ENCODE measurements at regions not wholly inside any gene's neighbourhood (a gene's known extent, or its start where the extent isn't known, plus 50 kb on each side); places are given as distances from the start of the nearest gene placed in this dataset.

GRCh38 chr4:186855111-186855510 lies 131.5 kb upstream of the FAT1 start:
- no peak for ATAC-seq (ENCODE audit: low read depth)
- POLR2A ChIA-PET, result no interaction called here

GRCh38 chr4:186857793-186858192 lies 134.1 kb upstream of the FAT1 start:
- ATAC-seq (ENCODE audit: low read depth), result no peak
- Mint-ChIP-seq H3K27ac (no peak overlapping the region), H3K4me3 (no peak overlapping the region), H3K27me3 (no peaks in the 10 kb centered on the region), H3K9me3 (peaks cover 3% of the 10 kb centered on the region), H3K4me1 (no peaks in the 10 kb centered on the region), H3K36me3 (ENCODE audit: low read depth) (no peaks in the 10 kb centered on the region)
- intact Hi-C loops (cut with micrococcal nuclease), result no loop called here
- no peak for TF ChIP-seq CTCF (IDR thresholded peaks at IDR 0.05)
- ChIA-PET CTCF (no interaction called here), POLR2A (no interaction called here)
- no peak for DNase-seq

More at GRCh38 chr4:186855111-186855510, 131.5 kb upstream of the FAT1 start:
- no peak for TF ChIP-seq CTCF (IDR thresholded peaks at IDR 0.05)
- peaks cover 5% of the 10 kb centered on the region for H3K9me3 Mint-ChIP-seq
- no peak for DNase-seq
- H3K4me1 Mint-ChIP-seq, result no peaks in the 10 kb centered on the region
- H3K27me3 Mint-ChIP-seq, result no peaks in the 10 kb centered on the region
- H3K36me3 Mint-ChIP-seq (ENCODE audit: low read depth), result no peaks in the 10 kb centered on the region
- H3K27ac Mint-ChIP-seq, result no peak overlapping the region
- H3K4me3 Mint-ChIP-seq, result no peak overlapping the region
- intact Hi-C loops (cut with micrococcal nuclease), result no loop called here
- CTCF ChIA-PET, result no interaction called here

DNA sequence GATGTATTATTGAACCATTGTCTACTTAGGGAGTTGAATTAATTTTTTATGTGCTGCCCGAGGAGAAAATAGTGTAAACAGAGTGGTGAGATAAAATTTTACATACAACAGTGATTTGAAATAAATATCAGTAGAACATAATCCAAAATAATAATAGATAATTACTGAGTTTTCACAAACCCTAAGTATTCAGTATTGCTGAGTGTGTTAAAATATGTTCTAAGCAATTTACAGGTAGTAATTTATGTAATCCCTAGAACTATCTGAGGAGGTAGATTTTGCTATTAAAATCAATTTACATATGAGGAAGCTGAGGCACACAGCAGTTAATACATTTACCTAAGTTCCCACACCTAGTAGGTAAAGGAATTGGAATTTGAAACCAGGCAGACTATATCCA lies 134.7 kb upstream of the FAT1 start:
- Mint-ChIP-seq H3K27ac (no peak overlapping the region), H3K27me3 (no peaks in the 10 kb centered on the region), H3K9me3 (peaks cover 3% of the 10 kb centered on the region), H3K4me3 (no peak overlapping the region), H3K36me3 (ENCODE audit: low read depth) (no peaks in the 10 kb centered on the region), H3K4me1 (no peaks in the 10 kb centered on the region)
- ChIA-PET CTCF (no interaction called here), POLR2A (no interaction called here)
- DNase-seq (no peak), ATAC-seq (ENCODE audit: low read depth) (no peak)
- TF ChIP-seq CTCF (IDR thresholded peaks at IDR 0.05), result no peak
- intact Hi-C loops (cut with micrococcal nuclease), result no loop called here

GRCh38 chr4:186859420-186859819 lies 135.8 kb upstream of the FAT1 start:
- TF ChIP-seq CTCF (IDR thresholded peaks at IDR 0.05), result no peak
- Mint-ChIP-seq H3K36me3 (ENCODE audit: low read depth) (no peaks in the 10 kb centered on the region), H3K27me3 (no peaks in the 10 kb centered on the region), H3K9me3 (peaks cover 3% of the 10 kb centered on the region), H3K27ac (no peak overlapping the region), H3K4me3 (no peak overlapping the region), H3K4me1 (no peaks in the 10 kb centered on the region)
- POLR2A ChIA-PET, result no interaction called here
- intact Hi-C loops (cut with micrococcal nuclease), result no loop called here
- DNase-seq (no peak), ATAC-seq (ENCODE audit: low read depth) (no peak)
- CTCF ChIA-PET, result no interaction called here

DNA sequence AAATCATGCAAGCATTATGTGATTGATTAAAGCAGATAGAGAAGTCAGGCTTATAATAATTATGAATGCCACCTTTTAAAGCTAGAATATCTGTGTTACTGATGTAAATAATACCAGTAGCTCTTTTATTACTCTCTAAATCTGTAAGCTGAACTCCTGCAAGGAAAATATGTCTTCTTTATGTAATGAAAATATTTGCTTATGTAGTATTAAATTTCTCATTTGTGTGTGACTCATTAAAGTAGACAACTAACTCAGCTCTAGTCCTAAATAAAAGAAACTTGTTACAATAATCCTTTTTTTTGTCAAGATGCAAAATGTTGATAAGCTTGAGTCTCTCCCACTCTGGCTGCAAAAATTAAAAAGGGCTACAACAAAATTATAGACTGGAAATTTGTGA lies 137.7 kb upstream of the FAT1 start:
- Mint-ChIP-seq H3K4me1 (no peaks in the 10 kb centered on the region), H3K36me3 (ENCODE audit: low read depth) (no peaks in the 10 kb centered on the region), H3K4me3 (no peak overlapping the region), H3K27me3 (no peaks in the 10 kb centered on the region), H3K9me3 (peaks cover 3% of the 10 kb centered on the region), H3K27ac (no peak overlapping the region)
- ChIA-PET POLR2A (no interaction called here), CTCF (no interaction called here)
- ATAC-seq (ENCODE audit: low read depth) (no peak), DNase-seq (no peak)
- no peak for TF ChIP-seq CTCF (IDR thresholded peaks at IDR 0.05)
- intact Hi-C loops (cut with micrococcal nuclease), result no loop called here
